ENCODE measurements at regions not wholly inside any gene's neighbourhood (a gene's known extent, or its start where the extent isn't known, plus 50 kb on each side); places are given as distances from the start of the nearest gene placed in this dataset.

GRCh38 chr7:156589808-156590207 is 50.8 kb upstream of the RNF32 start (continued):
- TF ChIP-seq RCOR1 (IDR thresholded peaks at IDR 0.05; ENCODE audit: low read depth, low read length), result no peak
- TF ChIP-seq FOSB (CRISPR knock-in tag; IDR thresholded peaks at IDR 0.05), result no peak
- TF ChIP-seq BHLHE40 (IDR thresholded peaks at IDR 0.05; ENCODE audit: low read depth, low read length), result no peak
- TF ChIP-seq SMC3 (IDR thresholded peaks at IDR 0.05), result no peak
- TF ChIP-seq JUNB (IDR thresholded peaks at IDR 0.05), result no peak
- TF ChIP-seq HOXB13 (CRISPR knock-in tag; IDR thresholded peaks at IDR 0.05; ENCODE audit: low read depth), result no peak

GRCh38 chr7:156585926-156586325 is 54.6 kb upstream of the RNF32 start:
- H3K4me2 ChIP-seq, result no peak overlapping the region
- no peak overlapping the region for H3K4me3 ChIP-seq
- DNase-seq (ENCODE audit: low read depth in 1 of 2, low spot score in 1 of 2), result no peak
- no peak for ATAC-seq
- FAIRE-seq, result no peak
- WGBS (ENCODE audit: missing lambda C conversion rate), result 12% methylated on average over 1 of the region's 1 CpG
- peaks cover 14% of the 10 kb centered on the region; the same call in 1 of the 3 replicates for H3K9me3 ChIP-seq
- no peak for TF ChIP-seq HOXB13 (CRISPR knock-in tag; IDR thresholded peaks at IDR 0.05; ENCODE audit: low read depth)
- ChIA-PET POLR2A (no interaction called here), CTCF (no interaction called here)
- no peak overlapping the region for H3K27ac ChIP-seq
- no peaks in the 10 kb centered on the region for H3K4me1 ChIP-seq

- H3K27ac ChIP-seq, result no peak overlapping the region
- H3K4me3 ChIP-seq, result no peak overlapping the region
- H3K4me2 ChIP-seq, result no peak overlapping the region
- DNase-seq (ENCODE audit: low read depth in 1 of 2, low spot score in 1 of 2) (no peak), ATAC-seq (no peak), FAIRE-seq (no peak)
- TF ChIP-seq RCOR1 (IDR thresholded peaks at IDR 0.05; ENCODE audit: low read depth, low read length) (no peak), NPAS2 (CRISPR knock-in tag; IDR thresholded peaks at IDR 0.05; ENCODE audit: borderline replicate concordance) (no peak), HES2 (IDR thresholded peaks at IDR 0.05) (no peak), GATA3 (IDR thresholded peaks at IDR 0.05; ENCODE audit: borderline replicate concordance) (no peak), ZSCAN20 (CRISPR knock-in tag; IDR thresholded peaks at IDR 0.05) (no peak), ZNF302 (CRISPR knock-in tag; IDR thresholded peaks at IDR 0.05) (no peak), CHD2 (IDR thresholded peaks at IDR 0.05; ENCODE audit: low read length, partially characterized antibody) (no peak)
- POLR2A ChIA-PET, result no interaction called here
- 41% methylated on average over 6 of the region's 6 CpGs for WGBS (ENCODE audit: missing lambda C conversion rate)
- CTCF ChIA-PET, result no interaction called here
- peaks cover 14% of the 10 kb centered on the region; the same call in 1 of the 3 replicates for H3K9me3 ChIP-seq
- no peaks in the 10 kb centered on the region for H3K4me1 ChIP-seq
Measured at GRCh38 chr7:156585025-156585648, 55.4 kb upstream of the RNF32 start.

- Histone ChIP-seq H3K27ac (no peak overlapping the region), H3K9me3 (peaks cover 14% of the 10 kb centered on the region; the same call in 1 of the 3 replicates), H3K4me1 (no peaks in the 10 kb centered on the region), H3K4me2 (no peak overlapping the region), H3K4me3 (no peak overlapping the region)
- DNase-seq (ENCODE audit: low read depth in 1 of 2, low spot score in 1 of 2), result no peak
- ATAC-seq, result no peak; a peak in 1 of 6 replicates
- ChIA-PET POLR2A (no interaction called here), CTCF (no interaction called here)
- WGBS (ENCODE audit: missing lambda C conversion rate), result 74% methylated on average over 11 of the region's 11 CpGs
- no peak for FAIRE-seq
- no peak for TF ChIP-seq NPAS2 (CRISPR knock-in tag; IDR thresholded peaks at IDR 0.05; ENCODE audit: borderline replicate concordance)
- no peak for TF ChIP-seq USF2 (IDR thresholded peaks at IDR 0.05)
- no peak for TF ChIP-seq HOXB13 (CRISPR knock-in tag; IDR thresholded peaks at IDR 0.05; ENCODE audit: low read depth)
- no peak for TF ChIP-seq BHLHE40 (IDR thresholded peaks at IDR 0.05; ENCODE audit: low read depth, low read length)
- no peak for TF ChIP-seq RARB (CRISPR knock-in tag; IDR thresholded peaks at IDR 0.05)
- TF ChIP-seq POLR2A (IDR thresholded peaks at IDR 0.05; ENCODE audit: low read length), result no peak
- no peak for TF ChIP-seq FOSL2 (IDR thresholded peaks at IDR 0.05)
- TF ChIP-seq FOSL2 (CRISPR knock-in tag; IDR thresholded peaks at IDR 0.05), result no peak
- no peak for TF ChIP-seq HOXA7 (CRISPR knock-in tag; IDR thresholded peaks at IDR 0.05)
- no peak for TF ChIP-seq EHF (CRISPR knock-in tag; IDR thresholded peaks at IDR 0.05)
- TF ChIP-seq EP300 (IDR thresholded peaks at IDR 0.05), result no peak
- TF ChIP-seq RCOR1 (IDR thresholded peaks at IDR 0.05; ENCODE audit: low read depth, low read length), result no peak
- TF ChIP-seq CHD4 (IDR thresholded peaks at IDR 0.05; ENCODE audit: borderline replicate concordance), result no peak
- no peak for TF ChIP-seq PBX3 (IDR thresholded peaks at IDR 0.05)
- no peak for TF ChIP-seq MYC (IDR thresholded peaks at IDR 0.05; ENCODE audit: borderline replicate concordance, low read length)
- no peak for TF ChIP-seq NR3C1 (IDR thresholded peaks at IDR 0.05)
- TF ChIP-seq CTCF (IDR thresholded peaks at IDR 0.05), result no peak
Measured at GRCh38 chr7:156582591-156583123, 57.9 kb upstream of the RNF32 start.
